Stimulated activated naive CD8-positive, alpha-beta T cell treated with anti-CD3 and anti-CD28 coated beads, Interleukin-15, Interleukin-2, amounts not matched to agents 100 ng/mL and 50 ng/mL, for 24 hours (primary cell): ENCODE measurements at regions not wholly inside any gene's neighbourhood (a gene's known extent, or its start where the extent isn't known, plus 50 kb on each side); places are given as distances from the start of the nearest gene placed in this dataset.
A peak's percentile ranks its signal among the peaks of the same experiment; 100 is the strongest.

Experiments
- H3K27ac Mint-ChIP-seq: one replicate; pipeline ENCODE4 v1.8.0; 2021; ENCODE audit warnings: mild to moderate bottlenecking, mixed read lengths
- H3K27me3 Mint-ChIP-seq: one replicate; pipeline ENCODE4 v1.8.0; 2021; ENCODE audit warnings: mixed read lengths
- H3K36me3 Mint-ChIP-seq: one replicate; pipeline ENCODE4 v1.8.0; 2021; ENCODE audit warnings: low read depth, mixed read lengths
- H3K4me1 Mint-ChIP-seq: one replicate; pipeline ENCODE4 v1.8.0; 2021; ENCODE audit warnings: low read depth, mixed read lengths
- H3K4me3 Mint-ChIP-seq: one replicate; pipeline ENCODE4 v1.8.0; 2021; ENCODE audit warnings: mild to moderate bottlenecking, mixed read lengths
- H3K9me3 Mint-ChIP-seq: one replicate; pipeline ENCODE4 v1.8.0; 2021; ENCODE audit warnings: mixed read lengths

- peaks cover 27% of the 10 kb centered on the region for H3K4me1 Mint-ChIP-seq
- no peaks in the 10 kb centered on the region for H3K36me3 Mint-ChIP-seq
- no peak overlapping the region for H3K4me3 Mint-ChIP-seq
- no peak overlapping the region for H3K27ac Mint-ChIP-seq
- no peaks in the 10 kb centered on the region for H3K9me3 Mint-ChIP-seq
- H3K27me3 Mint-ChIP-seq: peaks cover 3% of the 10 kb centered on the region
Measured at GRCh38 chr2:217076657-217077232, 216.9 kb upstream of the TNP1 start.

GRCh38 chr2:217076058-217076435, 216.2 kb upstream of the TNP1 start:
- Mint-ChIP-seq H3K27me3 (peaks cover 3% of the 10 kb centered on the region), H3K4me1 (peaks cover 27% of the 10 kb centered on the region), H3K4me3 (no peak overlapping the region), H3K36me3 (no peaks in the 10 kb centered on the region), H3K27ac (no peak overlapping the region), H3K9me3 (no peaks in the 10 kb centered on the region)

DNA sequence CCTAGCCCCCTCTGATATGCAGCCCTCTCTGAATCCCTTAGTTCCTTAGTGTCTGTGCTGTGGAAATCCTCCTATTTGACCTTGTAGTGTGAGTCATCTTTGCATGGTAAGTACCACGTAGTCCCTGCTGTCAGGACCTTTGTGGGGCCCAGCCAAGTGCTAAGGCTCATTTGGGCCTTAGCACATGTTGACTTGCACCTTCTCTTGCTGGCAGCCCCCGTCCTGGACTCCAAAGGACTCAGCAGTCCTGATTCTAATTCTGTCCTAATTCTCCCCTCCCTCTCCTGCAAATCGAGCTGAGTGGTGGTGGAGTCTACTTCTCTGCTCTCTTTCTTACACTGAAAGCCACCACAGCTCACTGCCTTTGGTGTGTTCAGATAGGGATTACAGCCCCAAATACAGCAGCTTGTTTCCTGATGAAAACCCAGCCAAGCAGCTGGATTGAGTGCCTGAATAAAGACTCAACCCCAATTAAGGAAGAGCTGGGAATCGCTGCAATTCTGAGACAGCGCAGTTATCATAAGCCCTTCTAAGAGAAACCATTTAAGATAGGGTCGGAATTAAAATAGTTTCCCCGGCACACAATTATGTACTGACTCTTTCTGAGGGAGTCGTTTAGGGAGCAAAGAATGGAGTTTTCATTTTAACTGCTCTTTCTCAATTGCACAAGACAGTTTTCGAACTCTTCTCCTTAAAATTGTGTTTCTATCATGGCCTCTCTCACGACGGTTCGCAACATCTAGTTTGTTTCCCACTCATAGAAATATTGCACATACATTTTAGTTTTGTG, 215.6 kb upstream of the TNP1 start:
- Mint-ChIP-seq H3K27ac (peak overlapping the region; percentile 57), H3K4me1 (peaks cover 27% of the 10 kb centered on the region)

GRCh38 chr2:217074576-217075255, 214.9 kb upstream of the TNP1 start:
- H3K36me3 Mint-ChIP-seq: no peaks in the 10 kb centered on the region
- peaks cover 3% of the 10 kb centered on the region for H3K27me3 Mint-ChIP-seq
- H3K27ac Mint-ChIP-seq: peak overlapping the region; percentile 57
- no peak overlapping the region for H3K4me3 Mint-ChIP-seq
- peaks cover 27% of the 10 kb centered on the region for H3K4me1 Mint-ChIP-seq
- H3K9me3 Mint-ChIP-seq: no peaks in the 10 kb centered on the region

More for the DNA sequence above, 215.6 kb upstream of the TNP1 start:
- Mint-ChIP-seq H3K4me3 (no peak overlapping the region), H3K27me3 (peaks cover 3% of the 10 kb centered on the region), H3K36me3 (no peaks in the 10 kb centered on the region), H3K9me3 (no peaks in the 10 kb centered on the region)

- H3K27me3 Mint-ChIP-seq: peaks cover 4% of the 10 kb centered on the region
- peaks cover 7% of the 10 kb centered on the region for H3K4me1 Mint-ChIP-seq
- H3K36me3 Mint-ChIP-seq: no peaks in the 10 kb centered on the region
- no peak overlapping the region for H3K27ac Mint-ChIP-seq
- H3K9me3 Mint-ChIP-seq: no peaks in the 10 kb centered on the region
- no peak overlapping the region for H3K4me3 Mint-ChIP-seq
Measured at GRCh38 chr2:217071416-217071815, 211.6 kb upstream of the TNP1 start.

- H3K27me3 Mint-ChIP-seq: peaks cover 4% of the 10 kb centered on the region
- H3K9me3 Mint-ChIP-seq: no peaks in the 10 kb centered on the region
- H3K36me3 Mint-ChIP-seq: no peaks in the 10 kb centered on the region
- H3K27ac Mint-ChIP-seq: no peak overlapping the region
- peaks cover 7% of the 10 kb centered on the region for H3K4me1 Mint-ChIP-seq
- H3K4me3 Mint-ChIP-seq: no peak overlapping the region
Measured at GRCh38 chr2:217070611-217071010, 210.7 kb upstream of the TNP1 start.

- H3K4me1 Mint-ChIP-seq: peaks cover 3% of the 10 kb centered on the region
- peaks cover 4% of the 10 kb centered on the region for H3K27me3 Mint-ChIP-seq
- no peaks in the 10 kb centered on the region for H3K9me3 Mint-ChIP-seq
- H3K27ac Mint-ChIP-seq: no peak overlapping the region
- H3K36me3 Mint-ChIP-seq: no peaks in the 10 kb centered on the region
- no peak overlapping the region for H3K4me3 Mint-ChIP-seq
Measured at GRCh38 chr2:217070043-217070430, 210.2 kb upstream of the TNP1 start.

- H3K4me3 Mint-ChIP-seq: no peak overlapping the region
- H3K27ac Mint-ChIP-seq: no peak overlapping the region
- no peaks in the 10 kb centered on the region for H3K9me3 Mint-ChIP-seq
- peaks cover 4% of the 10 kb centered on the region for H3K27me3 Mint-ChIP-seq
- no peaks in the 10 kb centered on the region for H3K36me3 Mint-ChIP-seq
- no peaks in the 10 kb centered on the region for H3K4me1 Mint-ChIP-seq
Measured at GRCh38 chr2:217069263-217070042, 209.6 kb upstream of the TNP1 start.

- Mint-ChIP-seq H3K4me3 (no peak overlapping the region), H3K27me3 (peaks cover 4% of the 10 kb centered on the region), H3K9me3 (no peaks in the 10 kb centered on the region), H3K4me1 (no peaks in the 10 kb centered on the region), H3K36me3 (no peaks in the 10 kb centered on the region), H3K27ac (no peak overlapping the region)
Measured at GRCh38 chr2:217068677-217069250, 208.9 kb upstream of the TNP1 start.

GRCh38 chr2:217067787-217068186, 207.9 kb upstream of the TNP1 start:
- Mint-ChIP-seq H3K4me3 (no peak overlapping the region), H3K9me3 (no peaks in the 10 kb centered on the region), H3K27ac (no peak overlapping the region), H3K27me3 (peaks cover 13% of the 10 kb centered on the region), H3K4me1 (no peaks in the 10 kb centered on the region), H3K36me3 (no peaks in the 10 kb centered on the region)

GRCh38 chr2:217066510-217067270, 206.8 kb upstream of the TNP1 start:
- Mint-ChIP-seq H3K4me1 (no peaks in the 10 kb centered on the region), H3K9me3 (no peaks in the 10 kb centered on the region), H3K27ac (no peak overlapping the region), H3K4me3 (no peak overlapping the region), H3K36me3 (no peaks in the 10 kb centered on the region), H3K27me3 (peaks cover 15% of the 10 kb centered on the region)

- H3K4me1 Mint-ChIP-seq: peaks cover 5% of the 10 kb centered on the region
- H3K9me3 Mint-ChIP-seq: no peaks in the 10 kb centered on the region
- no peak overlapping the region for H3K27ac Mint-ChIP-seq
- H3K27me3 Mint-ChIP-seq: peaks cover 15% of the 10 kb centered on the region
- no peaks in the 10 kb centered on the region for H3K36me3 Mint-ChIP-seq
- H3K4me3 Mint-ChIP-seq: no peak overlapping the region
Measured at GRCh38 chr2:217065695-217066405, 206.0 kb upstream of the TNP1 start.

DNA sequence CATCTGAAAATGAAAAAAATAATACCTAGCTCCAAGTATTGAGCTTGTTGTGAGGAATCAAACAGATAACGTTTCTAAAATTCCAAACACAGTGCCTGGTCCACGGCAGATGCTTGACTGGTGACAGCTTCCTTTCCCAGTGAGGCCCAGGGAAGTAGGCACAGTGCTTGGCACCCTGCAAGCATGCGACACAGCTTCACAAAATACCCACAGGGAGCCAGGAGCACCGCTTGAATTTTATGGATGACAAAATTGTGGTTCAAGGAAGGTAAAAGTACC, 205.1 kb upstream of the TNP1 start:
- Mint-ChIP-seq H3K4me3 (no peak overlapping the region), H3K27me3 (peaks cover 15% of the 10 kb centered on the region), H3K4me1 (peaks cover 9% of the 10 kb centered on the region), H3K27ac (no peak overlapping the region), H3K36me3 (no peaks in the 10 kb centered on the region), H3K9me3 (no peaks in the 10 kb centered on the region)
